Hematopoietic multipotent progenitor cell treated with erythropoietin and hydrocortisone succinate and interleukin-3 and kit ligand, for 6 days (in vitro differentiated cells): ENCODE measurements at regions not wholly inside any gene's neighbourhood (a gene's known extent, or its start where the extent isn't known, plus 50 kb on each side); places are given as distances from the start of the nearest gene placed in this dataset.
"Not testable (repeated sequence)": the region's sequence is repeated elsewhere in the genome, so short reads cannot be mapped to it uniquely, and the experiment has no call there.

Source experiments
- DNase-seq: peaks from one replicate; pipeline ENCODE4 v3.0.0-alpha.2; 2015

- DNase-seq, result no peak
Measured at GRCh38 chr14:34081576-34082136, 130.8 kb upstream of the EGLN3 start.

GRCh38 chr14:34081101-34081575, 130.3 kb upstream of the EGLN3 start:
- DNase-seq, result no peak

- not testable (repeated sequence) for DNase-seq
Measured at GRCh38 chr14:34079643-34080042, 128.8 kb upstream of the EGLN3 start.

- peak; percentile 59 for DNase-seq
Measured at GRCh38 chr14:34078117-34078743, 127.4 kb upstream of the EGLN3 start.

GRCh38 chr14:34075826-34076225, 125.0 kb upstream of the EGLN3 start:
- DNase-seq, result no peak

GRCh38 chr14:34075042-34075744, 124.3 kb upstream of the EGLN3 start:
- no peak for DNase-seq

- DNase-seq, result no peak
Measured at GRCh38 chr14:34072921-34073320, 122.0 kb upstream of the EGLN3 start.

GRCh38 chr14:34072401-34072800, 121.5 kb upstream of the EGLN3 start:
- no peak for DNase-seq

GRCh38 chr14:34070917-34071407, 120.1 kb upstream of the EGLN3 start:
- no peak for DNase-seq

GRCh38 chr14:34069854-34070582, 119.1 kb upstream of the EGLN3 start:
- no peak for DNase-seq

GRCh38 chr14:34067587-34067986, 116.7 kb upstream of the EGLN3 start:
- no peak for DNase-seq

GRCh38 chr14:34065690-34066391, 115.0 kb upstream of the EGLN3 start:
- no peak for DNase-seq

GRCh38 chr14:34065236-34065635, 114.4 kb upstream of the EGLN3 start:
- no peak for DNase-seq

- DNase-seq, result no peak
Measured at GRCh38 chr14:34064349-34064748, 113.5 kb upstream of the EGLN3 start.

- no peak for DNase-seq
Measured at GRCh38 chr14:34063470-34064164, 112.7 kb upstream of the EGLN3 start.

- no peak for DNase-seq
Measured at GRCh38 chr14:34063042-34063441, 112.2 kb upstream of the EGLN3 start.

- no peak for DNase-seq
Measured at GRCh38 chr14:34062353-34062973, 111.6 kb upstream of the EGLN3 start.

- DNase-seq, result no peak
Measured at GRCh38 chr14:34060651-34060999, 109.8 kb upstream of the EGLN3 start.

GRCh38 chr14:34059925-34060650, 109.2 kb upstream of the EGLN3 start:
- peak; percentile 81 for DNase-seq

GRCh38 chr14:34059037-34059924, 108.4 kb upstream of the EGLN3 start:
- DNase-seq, result no peak
